Kidney (tissue), 13 donors: ENCODE measurements at regions not wholly inside any gene's neighbourhood (a gene's known extent, or its start where the extent isn't known, plus 50 kb on each side); places are given as distances from the start of the nearest gene placed in this dataset.
"Not testable (repeated sequence)": the region's sequence is repeated elsewhere in the genome, so short reads cannot be mapped to it uniquely, and the experiment has no call there.

ENCODE experiments used
- DNase-seq, 5 donors: peaks; one replicate each; pipeline ENCODE4 v3.0.0-alpha.2; 2013 to 2020
- FAIRE-seq: peaks from 2 replicates; lab custom pipeline; 2012; peaks lifted over from hg19 to GRCh38; lab: Jason Lieb, UNC
- H3K27ac ChIP-seq, 2 donors: one replicate each; pipeline ENCODE4 v1.7.0; 2013; ENCODE audit warnings: low read depth in 2 of 2, low read length in 2 of 2, inconsistent platforms in 1 of 2
- H3K27me3 ChIP-seq: one replicate; pipeline ENCODE4 v1.7.1; 2013; ENCODE audit warnings: low read length, inconsistent platforms; ENCODE audit not compliant: control insufficient read depth, insufficient read depth
- H3K36me3 ChIP-seq, 3 donors: one replicate each; pipeline versions ENCODE4 v1.7.0 to v1.7.1; 2013; ENCODE audit warnings: low read length in 3 of 3, control low read depth in 1 of 3, inconsistent platforms in 1 of 3; ENCODE audit not compliant: insufficient read depth in 3 of 3, control insufficient read depth in 2 of 3
- H3K4me1 ChIP-seq, 3 donors: one replicate each; pipeline versions ENCODE4 v1.7.0 to v1.7.1; 2013; ENCODE audit warnings: low read length in 3 of 3, inconsistent platforms in 1 of 3, low read depth in 1 of 3; ENCODE audit not compliant: control insufficient read depth in 2 of 3, insufficient read depth in 2 of 3
- H3K4me3 ChIP-seq, 3 donors: one replicate each; pipeline versions ENCODE4 v1.7.0 to v1.8.1; 2013; ENCODE audit warnings: low read length in 3 of 3, control low read depth in 1 of 3, inconsistent platforms in 1 of 3
- H3K9ac ChIP-seq, 3 donors: one replicate each; pipeline versions ENCODE4 v1.7.0 to v1.7.1; 2013; ENCODE audit warnings: low read length in 3 of 3, control low read depth in 1 of 3, inconsistent platforms in 1 of 3
- H3K9me3 ChIP-seq, 3 donors: one replicate each; pipeline versions ENCODE4 v1.7.0 to v1.7.1; 2013; ENCODE audit warnings: low read length in 3 of 3, control low read depth in 1 of 3, inconsistent platforms in 1 of 3; ENCODE audit not compliant: control insufficient read depth in 2 of 3, insufficient read depth in 1 of 3
- intact Hi-C: fragments of 100-400 bp; cut with DNase I; formaldehyde crosslinking; loops from one replicate; pipeline ENCODE4 v1.11.1; 2022
- TF ChIP-seq, protein P1 (sequence below): IDR thresholded peaks from 3 replicates; pipeline ENCODE4 v1.5.1; 2012; ENCODE audit warnings: mild to moderate bottlenecking, moderate library complexity, borderline replicate concordance; ENCODE audit not compliant: insufficient read depth; ENCODE audit errors: extremely low read depth
- donor health status: control.
- donor health status: control.
- donor health status: control.
- donor health status: control.
- donor health status: control.
- donor health status: DM: yes; HTN: yes; CAD: no.
- donor health status: Normal renal cell carcinoma (clear cell type).

DNA sequence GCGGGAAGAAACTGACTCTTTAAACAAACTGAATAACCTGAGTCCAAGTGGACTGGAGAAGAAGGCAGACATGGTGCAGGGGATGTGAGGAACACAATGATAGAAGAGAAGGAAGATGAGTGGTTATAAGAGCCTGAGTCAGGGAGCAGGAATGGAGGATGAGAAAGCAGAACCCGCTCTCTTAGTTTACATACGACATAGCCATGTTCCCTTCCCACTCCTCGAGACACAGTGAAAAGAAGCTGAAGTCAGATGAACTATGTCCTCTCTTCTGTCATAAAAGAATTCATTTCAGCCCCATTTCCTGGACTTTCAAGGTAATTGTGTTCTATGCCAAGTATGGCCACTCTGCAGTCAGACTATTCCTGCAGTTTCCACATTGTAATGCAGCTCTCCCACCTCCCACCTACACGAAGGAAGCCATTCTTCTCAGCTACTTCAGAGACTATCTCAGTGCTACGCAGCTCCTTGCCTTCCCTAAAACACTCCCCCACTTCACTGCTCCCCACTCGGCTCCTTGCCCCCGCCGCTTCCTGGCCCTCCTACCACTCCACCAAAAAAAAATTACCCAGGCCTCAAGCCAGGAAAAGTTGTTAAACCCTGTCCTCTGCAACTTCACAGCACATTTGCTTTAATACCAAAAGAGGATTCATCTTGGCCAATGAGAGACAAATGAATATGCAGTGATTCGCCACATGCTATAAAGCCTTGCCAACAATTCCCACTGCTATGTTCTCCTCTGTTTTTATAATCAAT, 323.4 kb upstream of the EPHA4 start:
- TF ChIP-seq, protein P1, sequence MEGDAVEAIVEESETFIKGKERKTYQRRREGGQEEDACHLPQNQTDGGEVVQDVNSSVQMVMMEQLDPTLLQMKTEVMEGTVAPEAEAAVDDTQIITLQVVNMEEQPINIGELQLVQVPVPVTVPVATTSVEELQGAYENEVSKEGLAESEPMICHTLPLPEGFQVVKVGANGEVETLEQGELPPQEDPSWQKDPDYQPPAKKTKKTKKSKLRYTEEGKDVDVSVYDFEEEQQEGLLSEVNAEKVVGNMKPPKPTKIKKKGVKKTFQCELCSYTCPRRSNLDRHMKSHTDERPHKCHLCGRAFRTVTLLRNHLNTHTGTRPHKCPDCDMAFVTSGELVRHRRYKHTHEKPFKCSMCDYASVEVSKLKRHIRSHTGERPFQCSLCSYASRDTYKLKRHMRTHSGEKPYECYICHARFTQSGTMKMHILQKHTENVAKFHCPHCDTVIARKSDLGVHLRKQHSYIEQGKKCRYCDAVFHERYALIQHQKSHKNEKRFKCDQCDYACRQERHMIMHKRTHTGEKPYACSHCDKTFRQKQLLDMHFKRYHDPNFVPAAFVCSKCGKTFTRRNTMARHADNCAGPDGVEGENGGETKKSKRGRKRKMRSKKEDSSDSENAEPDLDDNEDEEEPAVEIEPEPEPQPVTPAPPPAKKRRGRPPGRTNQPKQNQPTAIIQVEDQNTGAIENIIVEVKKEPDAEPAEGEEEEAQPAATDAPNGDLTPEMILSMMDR = no peak
- no peaks in the 10 kb centered on the region for H3K4me1 ChIP-seq
- H3K36me3 ChIP-seq = no peaks in the 10 kb centered on the region
- FAIRE-seq (no peak), DNase-seq (peak in 1 of 5 donors; percentile 54)
- intact Hi-C loops = no loop called here
- no peak overlapping the region for H3K9ac ChIP-seq
- H3K4me3 ChIP-seq = no peak overlapping the region
- H3K27me3 ChIP-seq = no peaks in the 10 kb centered on the region
- no peak overlapping the region for H3K27ac ChIP-seq
- no peaks in the 10 kb centered on the region for H3K9me3 ChIP-seq

DNA sequence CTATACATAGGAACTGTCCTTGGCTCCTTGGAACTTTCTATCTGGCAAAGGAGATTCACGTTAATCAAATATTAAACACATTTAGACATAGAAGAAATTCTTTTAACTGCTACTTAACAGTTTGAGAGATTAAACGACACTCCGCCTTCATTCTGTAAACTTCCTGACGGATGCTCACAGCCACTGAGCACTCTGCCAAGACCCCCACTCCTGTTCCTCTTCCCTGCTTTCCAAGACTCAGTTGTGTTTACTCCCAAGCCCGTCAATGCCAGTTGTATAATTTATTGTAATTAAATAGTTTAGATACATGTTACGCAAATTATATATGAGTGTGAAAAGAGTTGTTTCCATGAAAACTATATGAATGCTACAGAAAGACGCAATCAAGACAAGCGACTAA, 321.4 kb upstream of the EPHA4 start:
- TF ChIP-seq, protein P1 = no peak
- Histone ChIP-seq H3K36me3 (no peaks in the 10 kb centered on the region), H3K27ac (no peak overlapping the region), H3K9ac (no peak overlapping the region), H3K4me3 (no peak overlapping the region), H3K9me3 (no peaks in the 10 kb centered on the region), H3K4me1 (no peaks in the 10 kb centered on the region), H3K27me3 (no peaks in the 10 kb centered on the region)
- FAIRE-seq (no peak), DNase-seq (no peak)
- intact Hi-C loops = no loop called here

DNA sequence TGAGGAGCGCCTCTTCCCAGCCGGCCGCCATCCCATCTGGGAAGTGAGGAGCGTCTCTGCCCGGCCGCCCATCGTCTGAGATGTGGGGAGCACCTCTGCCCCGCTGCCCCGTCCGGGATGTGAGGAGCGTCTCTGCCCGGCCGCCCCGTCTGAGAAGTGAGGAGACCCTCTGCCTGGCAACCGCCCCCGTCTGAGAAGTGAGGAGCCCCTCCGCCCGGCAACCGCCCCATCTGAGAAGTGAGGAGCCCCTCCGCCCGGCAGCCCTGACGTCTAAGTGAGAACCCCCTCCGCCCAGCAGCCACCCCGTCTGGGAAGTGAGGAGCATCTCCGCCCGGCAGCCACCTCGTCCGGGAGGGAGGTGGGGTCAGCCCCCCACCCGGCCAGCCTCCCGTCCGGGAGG, 319.9 kb upstream of the EPHA4 start:
- DNase-seq, FAIRE-seq, intact Hi-C loops, H3K4me3 ChIP-seq, H3K27me3 ChIP-seq, H3K27ac ChIP-seq, H3K9me3 ChIP-seq, H3K36me3 ChIP-seq, H3K9ac ChIP-seq, H3K4me1 ChIP-seq: not testable (repeated sequence)

DNA sequence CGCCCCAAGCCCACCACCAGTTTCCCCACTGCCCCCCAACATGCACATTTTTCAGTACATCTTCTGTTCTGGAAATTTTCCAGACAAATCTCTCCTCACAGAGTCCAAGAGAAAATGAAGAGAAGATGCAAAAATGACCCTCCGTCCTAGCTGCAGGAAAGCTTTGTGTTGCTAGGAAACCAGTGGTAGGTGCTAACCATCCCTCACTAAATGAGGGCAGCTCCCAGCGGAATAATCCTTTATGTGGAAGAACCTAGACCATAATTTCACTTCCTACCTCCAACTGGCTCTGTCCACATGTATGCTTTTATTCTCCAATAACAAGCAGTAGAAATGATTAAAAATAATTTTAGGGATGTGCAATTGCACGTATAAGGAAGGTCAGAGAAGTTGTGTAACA, 311.9 kb upstream of the EPHA4 start:
- no peak for DNase-seq
- FAIRE-seq = no peak
- intact Hi-C loops = no loop called here
- Histone ChIP-seq H3K4me1 (no peaks in the 10 kb centered on the region), H3K9ac (no peak overlapping the region), H3K9me3 (no peaks in the 10 kb centered on the region), H3K4me3 (no peak overlapping the region), H3K36me3 (no peaks in the 10 kb centered on the region), H3K27ac (no peak overlapping the region), H3K27me3 (no peaks in the 10 kb centered on the region)
- TF ChIP-seq, protein P1 = no peak
